ENCODE measurements at regions not wholly inside any gene's neighbourhood (a gene's known extent, or its start where the extent isn't known, plus 50 kb on each side); places are given as distances from the start of the nearest gene placed in this dataset.

DNA sequence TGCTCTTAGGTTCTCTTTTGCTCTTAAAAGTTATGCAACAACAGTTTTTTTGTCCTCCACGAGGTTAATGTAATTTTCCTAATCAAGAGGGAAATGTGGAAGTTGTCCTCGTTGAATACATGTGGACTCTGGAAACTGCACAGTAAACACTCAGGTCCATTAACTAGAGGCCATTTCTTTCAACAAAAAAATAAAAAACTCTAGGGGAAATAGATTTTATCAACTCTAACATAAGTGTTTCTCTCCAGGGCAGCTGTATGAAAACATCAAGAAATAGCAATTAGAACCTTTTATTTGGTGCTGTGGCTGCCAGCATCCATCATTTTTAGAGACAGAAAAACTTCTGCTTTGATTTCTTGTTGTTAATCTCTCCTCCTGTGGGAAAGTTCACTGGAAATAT, 288.6 kb downstream of the ICE1 start:
- DNase-seq = no peak

GRCh38 chr5:5710471-5710870, 288.0 kb downstream of the ICE1 start:
- DNase-seq = no peak

GRCh38 chr5:5708367-5708919, 286.0 kb downstream of the ICE1 start:
- DNase-seq = no peak

DNA sequence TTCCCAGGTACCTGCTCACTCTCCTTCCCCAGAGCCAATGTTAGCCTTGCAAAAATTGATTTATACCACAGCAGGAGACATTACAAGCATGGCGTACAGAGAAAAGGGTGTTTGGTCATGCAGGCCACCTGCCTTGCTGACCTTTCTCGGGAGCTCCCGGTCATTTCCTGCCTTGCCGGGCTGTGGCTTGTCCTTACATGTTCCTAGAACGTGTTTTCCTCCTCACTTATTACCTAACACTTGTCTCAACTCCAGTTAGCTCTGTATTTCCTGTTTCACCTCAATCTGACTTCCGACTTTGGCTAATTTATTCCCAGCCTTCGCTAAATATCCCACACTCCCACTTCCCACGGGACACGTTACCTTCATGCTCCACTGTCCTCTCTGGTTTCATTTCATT, 282.5 kb downstream of the ICE1 start:
- DNase-seq = peak; percentile 38

GRCh38 chr5:5704352-5704751, 281.9 kb downstream of the ICE1 start:
- DNase-seq = no peak

DNA sequence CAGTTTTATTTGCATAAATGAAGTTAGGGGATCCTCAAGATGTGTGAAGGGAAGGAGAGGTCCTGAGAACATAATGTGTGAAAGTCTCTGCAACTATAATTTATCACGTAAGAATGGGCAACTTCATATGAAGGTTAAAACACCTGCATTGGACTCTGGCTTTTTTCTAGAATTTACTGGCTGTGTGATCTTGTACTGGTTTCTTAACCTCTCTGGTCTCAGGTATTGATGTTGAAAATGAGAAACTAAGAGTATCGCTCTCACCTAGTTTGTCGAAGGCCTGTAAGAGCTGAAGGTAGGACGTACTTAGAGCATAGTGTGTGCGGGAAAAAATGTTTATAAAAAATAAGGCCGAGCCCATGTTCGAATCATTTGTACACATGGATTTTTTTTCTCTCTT, 280.5 kb downstream of the ICE1 start:
- no peak for DNase-seq

DNA sequence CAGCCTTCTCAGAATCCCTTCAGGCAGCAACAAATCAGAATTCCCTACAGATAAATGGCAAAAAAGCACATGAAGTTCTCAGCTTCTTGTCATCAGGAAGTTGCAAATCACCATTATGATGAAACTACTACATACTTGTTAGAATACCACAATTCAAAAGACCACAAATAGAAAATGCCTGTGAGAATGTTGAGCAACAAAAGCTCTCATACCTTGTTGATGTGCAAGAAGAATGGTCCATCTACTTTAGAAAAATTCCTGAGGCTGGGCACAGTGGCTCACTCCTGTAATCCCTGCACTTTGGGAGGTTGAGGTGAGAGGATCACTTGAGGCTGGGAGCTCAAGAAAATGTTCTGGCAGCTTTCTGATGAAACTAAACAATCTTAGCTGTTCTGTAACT, 278.1 kb downstream of the ICE1 start:
- no peak for DNase-seq

DNA sequence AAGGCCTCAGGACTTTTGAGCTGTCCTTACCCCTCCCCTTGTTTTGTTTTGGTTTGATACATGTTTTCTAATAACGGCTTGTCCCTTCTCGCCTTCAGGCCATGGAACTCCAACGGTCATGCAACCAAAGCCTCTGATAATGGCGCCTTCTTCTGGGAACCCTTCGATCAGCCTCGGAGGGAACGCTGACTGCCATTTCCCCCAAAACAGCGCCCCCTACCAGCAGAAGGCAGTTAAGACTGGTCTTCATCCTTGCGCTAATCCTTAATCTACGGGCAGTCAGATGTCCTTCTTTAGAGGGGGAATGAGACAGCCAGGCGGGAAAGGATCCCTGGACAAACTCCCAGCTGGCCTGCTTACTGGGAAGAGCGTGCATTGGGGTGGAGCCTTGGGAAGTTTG, 276.6 kb downstream of the ICE1 start:
- peak; percentile 56 for DNase-seq

- DNase-seq = no peak
Observed at GRCh38 chr5:5695266-5695665, 272.8 kb downstream of the ICE1 start.

- DNase-seq = no peak
Observed at GRCh38 chr5:5688925-5689310, 266.4 kb downstream of the ICE1 start.

- DNase-seq = peak; percentile 12
Observed at GRCh38 chr5:5688194-5688924, 265.9 kb downstream of the ICE1 start.

DNA sequence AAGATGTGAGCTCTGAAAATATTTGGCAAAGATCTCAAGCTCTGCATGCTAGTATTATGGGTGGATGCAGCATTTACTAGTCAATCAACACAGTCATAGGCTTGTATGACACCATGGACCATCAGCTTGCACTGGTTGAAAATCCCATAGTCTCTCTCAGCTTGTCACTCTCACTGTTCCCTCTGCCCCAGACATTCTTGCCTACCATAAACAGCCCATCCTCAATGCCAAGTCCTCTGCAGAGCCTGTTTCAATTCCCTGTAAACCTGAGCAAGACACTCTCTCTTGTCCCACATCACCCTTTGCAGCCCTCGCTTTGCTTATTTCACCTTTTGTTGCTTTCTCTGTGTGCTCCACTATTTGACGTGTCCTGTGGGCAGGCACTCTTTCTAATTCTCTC, 264.6 kb downstream of the ICE1 start:
- no peak for DNase-seq

- DNase-seq = no peak
Observed at GRCh38 chr5:5686356-5686755, 263.9 kb downstream of the ICE1 start.

DNA sequence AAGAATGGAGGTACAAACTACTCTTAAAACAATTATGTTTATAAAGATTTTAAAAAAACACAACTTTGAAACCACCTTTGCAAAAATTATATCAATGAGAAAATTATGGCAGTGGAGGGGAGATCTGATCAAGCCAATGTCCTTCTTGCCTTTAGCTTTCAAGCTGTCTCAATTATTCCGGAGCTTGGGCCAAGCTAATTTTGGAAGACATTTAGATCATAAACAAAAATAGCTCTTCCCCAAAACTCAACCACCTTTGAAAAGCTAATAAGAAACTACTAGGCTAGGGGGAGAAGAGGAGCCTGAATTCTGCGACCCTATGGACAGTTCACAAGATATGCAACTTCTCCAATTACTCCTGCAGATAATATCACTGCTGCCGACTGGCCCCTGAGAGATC, 263.3 kb downstream of the ICE1 start:
- DNase-seq = no peak

DNA sequence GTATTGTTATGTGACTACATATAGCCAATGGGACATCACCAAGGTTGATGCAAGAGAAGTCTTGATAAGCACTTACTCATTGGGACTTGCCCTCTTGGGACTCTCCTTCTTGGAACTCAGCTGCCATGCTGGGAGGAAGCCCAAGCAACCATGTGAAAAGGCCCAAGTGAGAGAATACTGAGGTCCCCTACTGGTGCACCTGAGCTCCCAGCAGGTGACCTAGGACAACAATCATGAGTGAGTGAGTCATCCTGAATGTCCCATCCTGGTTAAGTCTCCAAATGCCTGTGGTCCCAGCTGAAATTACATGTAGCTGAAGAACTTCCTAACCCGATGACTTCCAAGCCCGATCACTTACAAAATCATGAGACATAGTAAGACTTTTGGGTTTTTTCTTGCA, 260.7 kb downstream of the ICE1 start:
- DNase-seq = no peak

GRCh38 chr5:5678909-5679308, 256.4 kb downstream of the ICE1 start:
- no peak for DNase-seq

GRCh38 chr5:5677738-5678137, 255.3 kb downstream of the ICE1 start:
- DNase-seq = no peak

GRCh38 chr5:5676218-5676617, 253.7 kb downstream of the ICE1 start:
- no peak for DNase-seq

DNA sequence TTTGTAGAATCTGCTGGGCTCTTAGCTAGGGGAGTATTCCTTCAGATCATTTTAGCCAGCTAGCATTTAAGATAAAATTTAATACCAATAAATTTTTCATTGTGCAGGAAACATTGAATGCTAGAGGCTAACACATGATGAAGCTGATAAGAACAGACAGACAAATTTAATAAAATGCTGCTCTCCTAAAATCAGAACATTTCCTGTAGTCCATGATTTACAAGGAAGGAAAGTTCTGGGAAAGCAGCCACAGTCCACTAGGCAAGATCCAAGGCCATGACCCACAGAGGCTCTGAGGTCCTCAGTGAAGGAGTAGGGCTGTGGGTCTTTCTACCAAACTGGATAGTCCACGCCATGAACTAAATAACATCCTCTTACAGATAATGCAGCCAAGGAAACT, 253.0 kb downstream of the ICE1 start:
- DNase-seq = no peak

DNA sequence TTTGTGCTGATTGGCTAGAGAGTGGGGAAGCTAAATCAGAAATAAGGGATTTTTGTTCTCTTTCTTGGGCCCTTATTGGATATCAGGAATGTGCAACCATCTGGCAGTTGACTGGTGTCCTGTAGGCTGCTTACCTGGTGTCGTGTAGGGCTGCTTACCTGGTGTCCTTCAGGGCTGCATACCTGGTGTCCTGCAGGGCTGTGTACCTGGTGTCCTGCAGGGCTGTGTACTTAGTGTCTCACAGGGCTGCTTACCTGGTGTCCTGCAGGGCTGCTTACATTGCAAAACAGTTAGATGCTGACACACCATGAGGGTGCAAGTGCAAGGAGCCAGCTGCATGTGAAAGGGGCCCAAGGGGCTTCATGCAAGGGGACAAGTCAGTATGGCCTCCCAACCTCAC, 249.3 kb downstream of the ICE1 start:
- no peak for DNase-seq

- peak; percentile 50 for DNase-seq
Observed at GRCh38 chr5:5667136-5667554, 244.7 kb downstream of the ICE1 start.

GRCh38 chr5:5666369-5666768, 243.9 kb downstream of the ICE1 start:
- peak; percentile 58 for DNase-seq

DNA sequence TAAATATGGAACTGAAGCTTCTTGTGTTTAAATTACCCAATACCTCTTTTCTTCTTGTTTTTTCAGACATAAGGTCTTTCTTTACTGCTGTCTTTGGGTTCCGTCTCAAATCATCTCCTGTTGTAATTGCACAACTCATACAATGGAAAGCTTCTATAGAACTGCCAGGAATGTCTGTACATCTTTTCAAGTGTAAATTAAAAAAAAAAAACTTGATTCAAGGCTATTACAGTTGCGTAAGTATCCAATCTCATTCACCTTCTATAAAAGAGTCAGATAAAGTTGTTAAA, 243.5 kb downstream of the ICE1 start:
- DNase-seq = no peak

GRCh38 chr5:5665225-5666075, 243.0 kb downstream of the ICE1 start:
- DNase-seq = no peak
